Hepatocyte (in vitro differentiated cells): ENCODE measurements at regions not wholly inside any gene's neighbourhood (a gene's known extent, or its start where the extent isn't known, plus 50 kb on each side); places are given as distances from the start of the nearest gene placed in this dataset.

Source experiments
- EZH2 ChIP-seq: fragments of 200-600 bp; sonication (generic); IDR thresholded peaks from 2 replicates; pipeline ENCODE4 v1.6.1; 2016; ENCODE audit warnings: antibody characterized with exemption, mild to moderate bottlenecking, borderline replicate concordance
- EZH2phosphoT487 ChIP-seq: fragments of 200-600 bp; sonication (generic); IDR thresholded peaks from one replicate; pipeline ENCODE4 v1.6.1; 2018; ENCODE audit warnings: antibody characterized with exemption, mild to moderate bottlenecking, low read depth, moderate library complexity; ENCODE audit not compliant: unreplicated experiment, severe bottlenecking
- TF ChIP-seq, protein P1 (sequence below): fragments of 200-600 bp; sonication (generic); IDR thresholded peaks from 2 replicates; pipeline ENCODE4 v1.5.1; 2016; ENCODE audit warnings: antibody characterized with exemption, mild to moderate bottlenecking; ENCODE audit not compliant: poor library complexity

DNA sequence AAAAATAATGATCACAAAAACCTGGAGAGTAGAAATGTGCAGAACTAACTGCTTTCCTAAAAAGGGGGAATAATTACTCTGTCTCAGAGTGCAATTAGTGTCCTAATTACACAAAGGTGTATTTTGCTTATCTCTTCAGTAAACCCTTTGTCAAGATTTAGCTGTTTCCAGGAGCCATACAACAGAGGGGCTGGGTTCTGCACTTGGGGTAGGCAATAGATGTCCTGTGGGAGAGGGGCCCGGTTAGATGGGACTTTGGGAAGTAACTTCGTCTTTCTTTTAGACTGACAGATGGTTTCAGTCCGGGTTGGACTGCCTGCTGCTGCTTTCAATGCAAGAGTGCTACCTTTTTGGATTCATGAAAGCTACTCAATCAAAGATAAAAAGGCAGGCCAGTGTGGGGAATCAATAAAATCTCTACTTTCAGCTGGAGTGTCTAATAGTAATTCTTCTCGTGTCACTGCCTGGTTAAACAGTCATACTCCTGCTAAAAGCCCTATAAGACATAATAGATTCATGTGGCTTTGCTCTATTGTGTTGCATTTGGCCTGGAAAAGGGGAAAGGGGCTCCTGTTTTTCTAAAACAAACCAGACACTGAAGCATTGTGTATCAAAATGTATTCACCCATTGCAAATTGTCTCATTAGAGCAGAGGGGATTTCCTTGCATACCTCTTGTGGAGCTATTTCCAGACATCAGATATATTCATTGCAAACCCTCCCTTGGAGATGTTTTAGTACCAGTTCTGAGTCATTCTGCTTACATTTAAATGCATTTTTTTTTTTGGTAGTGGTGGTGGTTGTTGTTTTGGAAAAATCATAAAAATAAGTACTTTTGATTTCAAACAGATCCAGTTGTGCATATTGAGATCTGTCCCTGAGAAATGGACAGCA lies 83.3 kb upstream of the PCDH8 start:
- TF ChIP-seq, protein P1, sequence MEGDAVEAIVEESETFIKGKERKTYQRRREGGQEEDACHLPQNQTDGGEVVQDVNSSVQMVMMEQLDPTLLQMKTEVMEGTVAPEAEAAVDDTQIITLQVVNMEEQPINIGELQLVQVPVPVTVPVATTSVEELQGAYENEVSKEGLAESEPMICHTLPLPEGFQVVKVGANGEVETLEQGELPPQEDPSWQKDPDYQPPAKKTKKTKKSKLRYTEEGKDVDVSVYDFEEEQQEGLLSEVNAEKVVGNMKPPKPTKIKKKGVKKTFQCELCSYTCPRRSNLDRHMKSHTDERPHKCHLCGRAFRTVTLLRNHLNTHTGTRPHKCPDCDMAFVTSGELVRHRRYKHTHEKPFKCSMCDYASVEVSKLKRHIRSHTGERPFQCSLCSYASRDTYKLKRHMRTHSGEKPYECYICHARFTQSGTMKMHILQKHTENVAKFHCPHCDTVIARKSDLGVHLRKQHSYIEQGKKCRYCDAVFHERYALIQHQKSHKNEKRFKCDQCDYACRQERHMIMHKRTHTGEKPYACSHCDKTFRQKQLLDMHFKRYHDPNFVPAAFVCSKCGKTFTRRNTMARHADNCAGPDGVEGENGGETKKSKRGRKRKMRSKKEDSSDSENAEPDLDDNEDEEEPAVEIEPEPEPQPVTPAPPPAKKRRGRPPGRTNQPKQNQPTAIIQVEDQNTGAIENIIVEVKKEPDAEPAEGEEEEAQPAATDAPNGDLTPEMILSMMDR = no peak
- TF ChIP-seq EZH2 (no peak), EZH2phosphoT487 (no peak)
